ENCODE measurements at regions not wholly inside any gene's neighbourhood (a gene's known extent, or its start where the extent isn't known, plus 50 kb on each side); places are given as distances from the start of the nearest gene placed in this dataset.
"Not testable (repeated sequence)": the region's sequence is repeated elsewhere in the genome, so short reads cannot be mapped to it uniquely, and the experiment has no call there.

GRCh38 chr3:20569310-20569709 is 383.3 kb upstream of the SGO1 start:
- Histone ChIP-seq H3K4me1 (ENCODE audit: control insufficient read depth, insufficient read depth, low read length) (peaks cover 2% of the 10 kb centered on the region), H3K9me3 (ENCODE audit: control insufficient read depth, low read length) (no peaks in the 10 kb centered on the region), H3K4me3 (ENCODE audit: low read length) (no peak overlapping the region), H3K9ac (ENCODE audit: low read length) (no peak overlapping the region), H3K36me3 (ENCODE audit: control insufficient read depth, insufficient read depth, low read length, severe bottlenecking) (no peaks in the 10 kb centered on the region), H3K27me3 (replicated peaks; ENCODE audit: control insufficient read depth, insufficient read depth, low read length) (no peaks in the 10 kb centered on the region)
- no peak for DNase-seq (ENCODE audit: low read depth)

- Histone ChIP-seq H3K4me3 (ENCODE audit: low read length) (no peak overlapping the region), H3K9me3 (ENCODE audit: control insufficient read depth, low read length) (no peaks in the 10 kb centered on the region)
- DNase-seq (ENCODE audit: low read depth), result no peak
These were observed 379.0 kb upstream of the SGO1 start for GRCh38 chr3:20564966-20565365.

GRCh38 chr3:20563985-20564384 is 378.0 kb upstream of the SGO1 start:
- Histone ChIP-seq H3K4me1 (ENCODE audit: control insufficient read depth, insufficient read depth, low read length) (no peaks in the 10 kb centered on the region), H3K4me3 (ENCODE audit: low read length) (no peak overlapping the region), H3K9ac (ENCODE audit: low read length) (no peak overlapping the region), H3K9me3 (ENCODE audit: control insufficient read depth, low read length) (no peaks in the 10 kb centered on the region), H3K27me3 (replicated peaks; ENCODE audit: control insufficient read depth, insufficient read depth, low read length) (no peaks in the 10 kb centered on the region), H3K36me3 (ENCODE audit: control insufficient read depth, insufficient read depth, low read length, severe bottlenecking) (no peaks in the 10 kb centered on the region)
- no peak for DNase-seq (ENCODE audit: low read depth)

More at GRCh38 chr3:20564966-20565365, 379.0 kb upstream of the SGO1 start:
- Histone ChIP-seq H3K27me3 (replicated peaks; ENCODE audit: control insufficient read depth, insufficient read depth, low read length) (no peaks in the 10 kb centered on the region), H3K36me3 (ENCODE audit: control insufficient read depth, insufficient read depth, low read length, severe bottlenecking) (no peaks in the 10 kb centered on the region), H3K9ac (ENCODE audit: low read length) (no peak overlapping the region), H3K4me1 (ENCODE audit: control insufficient read depth, insufficient read depth, low read length) (no peaks in the 10 kb centered on the region)

GRCh38 chr3:20563251-20563650 is 377.2 kb upstream of the SGO1 start:
- DNase-seq (ENCODE audit: low read depth), result no peak

GRCh38 chr3:20561166-20561565 is 375.2 kb upstream of the SGO1 start:
- Histone ChIP-seq H3K4me3 (ENCODE audit: low read length) (no peak overlapping the region), H3K4me1 (ENCODE audit: control insufficient read depth, insufficient read depth, low read length) (no peaks in the 10 kb centered on the region), H3K9ac (ENCODE audit: low read length) (no peak overlapping the region), H3K9me3 (ENCODE audit: control insufficient read depth, low read length) (no peaks in the 10 kb centered on the region), H3K36me3 (ENCODE audit: control insufficient read depth, insufficient read depth, low read length, severe bottlenecking) (no peaks in the 10 kb centered on the region), H3K27me3 (replicated peaks; ENCODE audit: control insufficient read depth, insufficient read depth, low read length) (no peaks in the 10 kb centered on the region)
- peak; percentile 36 for DNase-seq (ENCODE audit: low read depth)

More at GRCh38 chr3:20563251-20563650, 377.2 kb upstream of the SGO1 start:
- Histone ChIP-seq H3K4me1 (ENCODE audit: control insufficient read depth, insufficient read depth, low read length) (no peaks in the 10 kb centered on the region), H3K36me3 (ENCODE audit: control insufficient read depth, insufficient read depth, low read length, severe bottlenecking) (no peaks in the 10 kb centered on the region), H3K9ac (ENCODE audit: low read length) (no peak overlapping the region), H3K9me3 (ENCODE audit: control insufficient read depth, low read length) (no peaks in the 10 kb centered on the region), H3K4me3 (ENCODE audit: low read length) (no peak overlapping the region), H3K27me3 (replicated peaks; ENCODE audit: control insufficient read depth, insufficient read depth, low read length) (no peaks in the 10 kb centered on the region)

GRCh38 chr3:20560446-20560845 is 374.4 kb upstream of the SGO1 start:
- not testable (repeated sequence) for H3K36me3 ChIP-seq (ENCODE audit: control insufficient read depth, insufficient read depth, low read length, severe bottlenecking); H3K4me1 ChIP-seq (ENCODE audit: control insufficient read depth, insufficient read depth, low read length); H3K4me3 ChIP-seq (ENCODE audit: low read length); DNase-seq (ENCODE audit: low read depth); H3K27me3 ChIP-seq (replicated peaks; ENCODE audit: control insufficient read depth, insufficient read depth, low read length); H3K9me3 ChIP-seq (ENCODE audit: control insufficient read depth, low read length); H3K9ac ChIP-seq (ENCODE audit: low read length)

- no peaks in the 10 kb centered on the region for H3K36me3 ChIP-seq (ENCODE audit: control insufficient read depth, insufficient read depth, low read length, severe bottlenecking)
- H3K4me1 ChIP-seq (ENCODE audit: control insufficient read depth, insufficient read depth, low read length), result no peaks in the 10 kb centered on the region
- H3K4me3 ChIP-seq (ENCODE audit: low read length), result no peak overlapping the region
- no peaks in the 10 kb centered on the region for H3K27me3 ChIP-seq (replicated peaks; ENCODE audit: control insufficient read depth, insufficient read depth, low read length)
- no peak overlapping the region for H3K9ac ChIP-seq (ENCODE audit: low read length)
- DNase-seq (ENCODE audit: low read depth), result no peak
- H3K9me3 ChIP-seq (ENCODE audit: control insufficient read depth, low read length), result no peaks in the 10 kb centered on the region
These were observed 372.2 kb upstream of the SGO1 start for GRCh38 chr3:20558161-20558560.

- no peaks in the 10 kb centered on the region for H3K4me1 ChIP-seq (ENCODE audit: control insufficient read depth, insufficient read depth, low read length)
These were observed 370.7 kb upstream of the SGO1 start for GRCh38 chr3:20556661-20557060.

GRCh38 chr3:20552605-20553275 is 366.7 kb upstream of the SGO1 start:
- H3K4me3 ChIP-seq (ENCODE audit: low read length), result no peak overlapping the region
- H3K9me3 ChIP-seq (ENCODE audit: control insufficient read depth, low read length), result no peaks in the 10 kb centered on the region
- DNase-seq (ENCODE audit: low read depth), result no peak
- no peaks in the 10 kb centered on the region for H3K27me3 ChIP-seq (replicated peaks; ENCODE audit: control insufficient read depth, insufficient read depth, low read length)
- H3K4me1 ChIP-seq (ENCODE audit: control insufficient read depth, insufficient read depth, low read length), result no peaks in the 10 kb centered on the region
- no peak overlapping the region for H3K9ac ChIP-seq (ENCODE audit: low read length)
- H3K36me3 ChIP-seq (ENCODE audit: control insufficient read depth, insufficient read depth, low read length, severe bottlenecking), result no peaks in the 10 kb centered on the region

More at GRCh38 chr3:20556661-20557060, 370.7 kb upstream of the SGO1 start:
- Histone ChIP-seq H3K27me3 (replicated peaks; ENCODE audit: control insufficient read depth, insufficient read depth, low read length) (no peaks in the 10 kb centered on the region), H3K9ac (ENCODE audit: low read length) (no peak overlapping the region), H3K9me3 (ENCODE audit: control insufficient read depth, low read length) (no peaks in the 10 kb centered on the region), H3K36me3 (ENCODE audit: control insufficient read depth, insufficient read depth, low read length, severe bottlenecking) (no peaks in the 10 kb centered on the region), H3K4me3 (ENCODE audit: low read length) (no peak overlapping the region)
- no peak for DNase-seq (ENCODE audit: low read depth)

GRCh38 chr3:20547361-20548269 is 361.6 kb upstream of the SGO1 start:
- H3K9me3 ChIP-seq (ENCODE audit: control insufficient read depth, low read length); H3K27me3 ChIP-seq (replicated peaks; ENCODE audit: control insufficient read depth, insufficient read depth, low read length); H3K4me1 ChIP-seq (ENCODE audit: control insufficient read depth, insufficient read depth, low read length); H3K9ac ChIP-seq (ENCODE audit: low read length); H3K4me3 ChIP-seq (ENCODE audit: low read length); H3K36me3 ChIP-seq (ENCODE audit: control insufficient read depth, insufficient read depth, low read length, severe bottlenecking); DNase-seq (ENCODE audit: low read depth): not testable (repeated sequence)

GRCh38 chr3:20546636-20547035 is 360.6 kb upstream of the SGO1 start:
- Histone ChIP-seq H3K9ac (ENCODE audit: low read length) (no peak overlapping the region), H3K4me3 (ENCODE audit: low read length) (no peak overlapping the region), H3K36me3 (ENCODE audit: control insufficient read depth, insufficient read depth, low read length, severe bottlenecking) (no peaks in the 10 kb centered on the region), H3K9me3 (ENCODE audit: control insufficient read depth, low read length) (no peaks in the 10 kb centered on the region), H3K4me1 (ENCODE audit: control insufficient read depth, insufficient read depth, low read length) (no peaks in the 10 kb centered on the region), H3K27me3 (replicated peaks; ENCODE audit: control insufficient read depth, insufficient read depth, low read length) (no peaks in the 10 kb centered on the region)
- DNase-seq (ENCODE audit: low read depth), result no peak
